GM12864 (cell line): ENCODE measurements at regions not wholly inside any gene's neighbourhood (a gene's known extent, or its start where the extent isn't known, plus 50 kb on each side); places are given as distances from the start of the nearest gene placed in this dataset.
"Not testable (repeated sequence)": the region's sequence is repeated elsewhere in the genome, so short reads cannot be mapped to it uniquely, and the experiment has no call there.

Experiments
- DNase-seq: peaks from one replicate; pipeline ENCODE4 v3.0.0-alpha.2; 2011; ENCODE audit warnings: low read depth
- H3K4me3 ChIP-seq: 2 replicates; pipeline ENCODE4 v1.5.1; 2011; ENCODE audit warnings: mild to moderate bottlenecking, low read depth, low read length, control low read depth
- CTCF ChIP-seq: IDR thresholded peaks from 2 replicates; pipeline ENCODE4 v1.5.1; 2011; ENCODE audit warnings: low read depth, mild to moderate bottlenecking, moderate library complexity, low read length, control low read depth, inconsistent platforms; ENCODE audit errors: missing control alignments

- no peak for DNase-seq
- no peak overlapping the region for H3K4me3 ChIP-seq
- TF ChIP-seq CTCF = no peak
Observed at GRCh38 chr15:79635897-79636561, 203.9 kb downstream of the MINAR1 start.

GRCh38 chr15:79640206-79640605 lies 208.1 kb downstream of the MINAR1 start:
- no peak for DNase-seq
- TF ChIP-seq CTCF = no peak
- H3K4me3 ChIP-seq = no peak overlapping the region

GRCh38 chr15:79641841-79642240 lies 209.7 kb downstream of the MINAR1 start:
- no peak overlapping the region for H3K4me3 ChIP-seq
- no peak for TF ChIP-seq CTCF
- DNase-seq = no peak

- no peak for DNase-seq
- no peak overlapping the region for H3K4me3 ChIP-seq
Observed at GRCh38 chr15:79643393-79643792, 211.3 kb downstream of the MINAR1 start.

GRCh38 chr15:79644091-79644490 lies 212.0 kb downstream of the MINAR1 start:
- no peak for TF ChIP-seq CTCF
- DNase-seq = no peak
- no peak overlapping the region for H3K4me3 ChIP-seq

More at GRCh38 chr15:79643393-79643792, 211.3 kb downstream of the MINAR1 start:
- TF ChIP-seq CTCF = no peak

GRCh38 chr15:79652972-79653371 lies 220.8 kb downstream of the MINAR1 start:
- not testable (repeated sequence) for DNase-seq, H3K4me3 ChIP-seq

- no peak for TF ChIP-seq CTCF
- no peak overlapping the region for H3K4me3 ChIP-seq
- DNase-seq = no peak
Observed at GRCh38 chr15:79653533-79653932, 221.4 kb downstream of the MINAR1 start.
